NCI-H1105 (cell line): ENCODE measurements at regions not wholly inside any gene's neighbourhood (a gene's known extent, or its start where the extent isn't known, plus 50 kb on each side); places are given as distances from the start of the nearest gene placed in this dataset.
"Not testable (repeated sequence)": the region's sequence is repeated elsewhere in the genome, so short reads cannot be mapped to it uniquely, and the experiment has no call there.

ENCODE experiments used
- DNase-seq: peaks from one replicate; lab custom pipeline; 2025; lab: John Stamatoyannopoulos, UW

DNA sequence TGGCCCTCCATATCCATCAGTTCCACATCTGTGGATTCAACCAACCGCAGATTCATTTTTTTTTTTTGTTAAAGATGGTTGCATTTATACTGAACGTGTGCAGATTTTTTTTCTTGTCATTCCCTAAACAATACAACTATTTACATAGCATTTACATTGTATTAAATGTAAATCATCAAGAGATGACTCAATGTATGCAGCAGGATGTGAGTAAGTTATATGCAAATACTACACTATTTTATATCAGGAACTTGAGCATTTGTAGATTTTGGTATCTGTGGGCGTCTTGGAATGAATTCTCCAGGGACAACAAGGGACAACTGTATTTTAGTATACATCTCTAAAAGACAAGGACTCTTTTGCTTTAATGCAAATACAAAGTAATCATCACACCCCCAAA is 299.2 kb upstream of the ZNF608 start:
- DNase-seq = no peak

GRCh38 chr5:125046838-125047237 is 300.4 kb upstream of the ZNF608 start:
- DNase-seq = no peak

DNA sequence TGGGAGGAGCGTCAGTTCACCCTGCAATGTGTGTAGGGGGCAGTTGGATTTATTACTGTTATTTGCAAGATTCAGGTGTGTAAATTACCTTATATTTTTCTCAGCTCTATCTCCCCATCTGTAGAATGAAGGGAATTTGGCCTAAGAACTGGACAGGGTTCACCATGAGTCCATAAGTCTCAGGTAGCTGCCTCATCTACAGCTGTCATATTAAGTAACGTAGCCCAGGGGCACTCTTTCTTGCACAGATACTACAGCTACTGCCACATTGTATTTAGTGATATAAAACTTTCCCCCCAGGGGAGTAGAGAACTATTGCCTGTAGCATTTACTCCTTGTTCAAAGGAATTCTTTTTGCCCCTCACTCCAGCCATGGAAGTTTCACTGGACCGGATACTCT is 301.4 kb upstream of the ZNF608 start:
- no peak for DNase-seq

GRCh38 chr5:125049721-125050702 is 303.6 kb upstream of the ZNF608 start:
- no peak for DNase-seq

GRCh38 chr5:125050926-125051325 is 304.5 kb upstream of the ZNF608 start:
- DNase-seq = no peak

GRCh38 chr5:125052584-125052983 is 306.1 kb upstream of the ZNF608 start:
- no peak for DNase-seq

- DNase-seq = no peak
Measured at GRCh38 chr5:125053179-125053578, 306.7 kb upstream of the ZNF608 start.

- DNase-seq = no peak
Measured at GRCh38 chr5:125054146-125054545, 307.7 kb upstream of the ZNF608 start.

GRCh38 chr5:125056671-125057485 is 310.4 kb upstream of the ZNF608 start:
- DNase-seq = no peak

DNA sequence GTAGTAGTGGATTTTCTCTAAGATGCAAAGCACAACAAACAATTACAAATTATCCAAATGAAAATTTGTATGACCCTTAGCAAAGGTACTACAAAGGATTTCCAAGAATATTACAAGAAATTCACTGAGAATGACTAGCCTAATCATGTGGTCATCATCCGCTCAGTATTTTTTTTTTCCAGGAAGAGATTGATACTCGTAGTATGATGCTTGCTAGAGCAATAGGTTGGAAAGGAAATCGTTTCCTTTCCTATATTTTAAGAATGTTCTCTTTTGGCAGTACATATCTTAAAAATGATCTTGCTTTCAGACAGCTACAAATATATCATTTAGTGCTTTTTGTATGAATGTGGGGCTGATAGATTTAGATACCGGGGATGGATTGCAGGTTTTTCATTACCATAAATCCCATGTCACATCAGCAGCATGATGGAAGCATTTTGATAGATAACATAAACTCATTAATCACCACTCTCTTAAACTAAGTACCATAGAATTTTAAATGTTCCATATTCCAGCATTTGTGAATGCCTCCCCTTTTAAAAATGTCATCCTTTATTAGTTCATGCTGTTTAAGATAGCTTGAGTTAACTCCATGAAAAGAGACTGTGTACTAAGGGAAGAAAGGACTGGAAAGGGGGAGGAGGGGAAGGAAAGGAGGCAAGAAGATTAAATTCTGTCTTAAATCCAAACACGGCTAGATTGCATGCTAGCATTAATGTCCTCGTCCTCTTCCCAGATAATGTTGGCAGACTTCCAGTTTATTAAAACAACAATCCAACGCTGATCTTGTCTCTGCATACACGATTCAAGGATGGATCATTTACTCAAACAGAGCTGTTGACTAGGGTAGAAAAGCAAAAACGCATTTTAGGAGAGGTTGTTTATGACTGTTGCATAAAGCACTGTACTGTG is 311.7 kb upstream of the ZNF608 start:
- DNase-seq = peak; percentile 60

DNA sequence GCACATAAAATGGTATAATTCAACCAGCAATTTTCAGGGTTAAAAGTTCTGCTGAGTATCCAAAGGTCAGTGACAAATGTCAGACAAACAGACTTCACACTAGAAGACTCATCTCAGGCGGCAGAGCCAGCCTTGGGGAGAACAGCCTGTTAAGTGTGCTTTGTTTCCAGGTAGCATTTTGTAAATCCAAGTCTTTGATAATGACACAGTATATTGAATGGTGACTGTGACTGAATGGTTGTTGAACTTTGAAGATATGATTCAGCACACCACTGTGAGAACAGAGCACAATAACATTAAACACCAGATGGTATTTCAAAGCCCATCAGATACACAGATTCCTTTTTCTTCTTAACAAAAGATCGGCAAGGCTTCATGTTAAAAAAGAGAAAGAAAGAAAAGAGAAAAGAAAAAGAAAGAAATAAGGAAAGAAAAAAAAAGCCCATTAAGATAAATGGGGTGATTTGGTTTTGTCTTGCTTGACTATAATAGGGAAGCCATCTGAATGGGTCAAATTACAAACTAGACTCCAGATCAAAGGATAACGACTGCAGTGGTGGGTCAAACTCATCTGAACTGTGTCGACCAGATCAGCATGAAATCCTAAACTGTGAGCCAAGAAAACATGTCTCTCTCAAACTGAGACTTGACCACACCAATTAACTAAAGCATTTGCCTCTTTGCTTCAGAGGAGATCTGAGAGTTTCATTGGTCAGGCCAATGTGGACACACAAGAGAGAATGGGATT is 313.0 kb upstream of the ZNF608 start:
- DNase-seq = no peak

DNA sequence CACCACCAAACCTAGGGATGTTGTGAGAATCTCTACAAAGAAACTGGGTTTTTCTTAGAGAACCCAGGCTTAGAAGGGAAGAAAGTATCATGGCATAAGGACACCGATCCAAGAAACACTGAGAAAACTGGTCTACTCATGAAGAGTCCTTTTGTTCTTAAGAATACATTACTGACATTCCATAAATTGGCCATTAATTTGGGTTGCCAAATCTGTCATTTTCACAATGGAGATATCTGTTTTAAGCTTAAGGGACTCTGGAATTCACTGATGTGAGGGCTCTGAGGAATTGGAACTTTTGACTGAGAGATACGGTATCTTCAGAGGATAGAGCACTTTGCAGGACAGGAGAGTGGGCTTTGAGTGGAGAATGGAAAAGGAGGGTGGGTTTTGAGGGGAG is 315.3 kb upstream of the ZNF608 start:
- DNase-seq = no peak

DNA sequence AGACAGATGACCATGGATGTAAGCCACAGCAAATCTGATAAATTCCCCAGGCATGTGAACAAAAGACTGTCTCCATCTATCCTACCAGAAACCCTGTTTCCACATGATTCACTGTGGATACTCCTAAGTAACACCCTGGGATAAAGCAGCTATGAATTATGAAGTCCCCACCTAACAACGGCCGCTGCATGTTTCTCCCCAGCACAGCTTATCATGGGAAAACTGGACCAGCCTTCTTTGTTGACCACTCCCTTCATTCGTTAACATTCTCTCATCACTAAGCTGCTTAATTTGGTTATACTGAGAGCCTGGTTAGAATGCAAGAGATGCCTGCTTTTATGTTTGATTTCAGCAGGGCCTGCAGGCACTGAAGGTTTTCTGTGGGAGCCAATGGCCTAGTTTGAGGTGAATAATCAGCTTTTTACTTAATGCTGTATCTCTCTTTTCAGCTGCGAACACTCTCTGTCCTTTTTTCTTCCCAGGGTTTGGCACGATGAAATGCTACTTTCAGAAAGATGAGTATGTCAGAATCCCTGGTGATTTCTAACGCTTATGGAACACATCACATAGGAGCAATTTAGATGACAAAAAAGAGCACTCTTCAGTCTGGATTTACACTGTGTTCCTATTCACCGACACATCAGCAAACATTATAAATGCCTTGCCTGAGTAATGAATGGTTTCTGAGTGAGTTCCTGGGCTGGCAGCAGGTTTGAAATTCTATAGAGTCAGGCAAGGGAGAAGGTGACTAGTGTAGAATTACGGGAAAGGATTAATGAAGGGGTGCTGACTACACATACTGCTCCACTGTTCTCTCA is 318.4 kb upstream of the ZNF608 start:
- DNase-seq = no peak

DNA sequence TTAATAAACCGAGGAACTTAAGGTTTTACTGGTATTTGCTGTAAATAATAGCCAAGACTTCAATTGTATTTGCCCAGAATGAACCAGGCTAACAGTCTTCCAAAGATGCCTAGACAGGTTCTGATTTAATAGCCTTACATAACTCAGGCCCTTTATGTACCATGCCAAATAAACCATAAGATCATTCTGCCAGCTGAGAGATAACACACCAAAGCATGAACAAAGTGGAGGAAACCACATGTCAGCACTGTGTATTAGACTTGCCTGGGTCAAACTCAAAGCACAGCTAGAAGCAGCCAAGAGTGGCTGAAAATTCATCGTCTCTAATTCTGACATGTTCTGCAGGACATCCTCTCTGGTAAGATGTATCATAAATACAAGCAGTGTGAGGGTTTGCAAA is 319.3 kb upstream of the ZNF608 start:
- DNase-seq = no peak

DNA sequence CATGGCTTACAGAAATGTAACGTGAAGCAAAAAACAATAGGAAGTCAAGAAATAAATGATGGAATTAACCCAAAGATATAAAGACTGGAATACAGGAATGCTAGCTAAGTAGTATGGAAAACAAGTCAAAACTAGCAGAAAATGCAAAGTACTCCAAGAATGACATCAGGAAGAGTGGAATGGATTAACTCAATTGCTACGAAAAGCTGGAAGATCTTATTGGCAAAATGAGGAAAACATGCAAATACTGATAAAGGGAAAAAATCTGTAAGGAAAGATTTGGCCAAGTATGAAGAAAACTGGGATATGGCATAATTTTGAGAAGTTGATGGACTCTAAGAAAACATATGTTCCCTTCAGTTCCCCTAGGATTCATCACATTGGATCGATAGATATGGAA is 324.5 kb upstream of the ZNF608 start:
- no peak for DNase-seq

DNA sequence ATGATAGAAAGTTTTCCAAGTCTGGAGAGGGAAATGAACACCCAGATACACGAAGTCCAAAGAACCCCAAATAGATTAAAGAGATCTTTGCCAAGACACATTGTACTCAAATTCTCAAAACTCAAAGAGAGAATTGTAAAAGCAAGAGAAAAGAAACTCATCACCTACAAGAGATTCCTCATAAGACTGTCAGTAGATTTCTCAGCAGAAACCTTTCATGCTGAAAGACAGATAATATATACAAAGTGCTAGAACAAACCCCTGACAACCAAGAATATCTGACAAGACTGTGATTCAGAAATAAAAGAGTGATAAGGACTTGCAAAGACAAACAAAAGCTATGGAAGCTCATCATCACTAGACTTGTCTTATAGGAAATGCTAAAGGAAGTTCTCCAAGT is 326.7 kb upstream of the ZNF608 start:
- no peak for DNase-seq

GRCh38 chr5:125075567-125075966 is 329.1 kb upstream of the ZNF608 start:
- DNase-seq = no peak

GRCh38 chr5:125079028-125079427 is 332.6 kb upstream of the ZNF608 start:
- not testable (repeated sequence) for DNase-seq

DNA sequence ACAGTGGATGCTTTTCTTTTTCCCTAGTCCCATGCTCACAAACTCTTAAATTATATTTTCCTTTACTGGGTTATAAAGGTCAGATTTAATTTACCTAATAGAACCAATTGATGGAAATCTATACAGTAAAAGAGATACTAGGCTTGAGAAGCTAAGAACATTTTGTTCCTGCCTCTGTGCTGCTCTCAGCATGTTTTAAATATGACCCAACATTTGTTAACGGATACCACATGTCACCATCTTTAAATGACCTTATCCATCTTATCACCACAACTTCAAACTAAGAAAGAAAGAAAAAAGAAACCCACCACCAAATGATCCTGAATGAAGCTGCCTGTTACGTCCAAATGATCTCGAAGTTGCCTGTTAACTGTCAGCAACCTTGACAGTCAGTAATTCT is 334.7 kb upstream of the ZNF608 start:
- DNase-seq = no peak

DNA sequence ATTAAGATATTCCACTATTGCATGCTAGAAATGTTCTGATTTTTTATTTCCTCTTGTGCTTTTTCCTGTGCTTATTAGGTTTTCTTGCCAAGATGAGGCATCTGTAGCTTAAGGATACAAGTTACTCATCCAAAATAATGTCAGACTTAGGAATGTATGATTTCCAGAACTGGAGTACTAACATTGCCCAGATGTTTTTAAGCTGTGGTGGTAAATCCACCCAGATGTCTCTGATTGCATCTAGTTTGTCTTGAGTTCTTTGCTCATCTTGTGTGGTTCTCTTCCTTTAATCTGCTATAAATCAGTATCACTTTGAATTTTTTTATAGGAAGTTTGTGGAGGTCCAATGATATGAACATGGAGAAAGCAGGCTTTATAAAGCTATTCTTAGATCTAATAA is 337.5 kb upstream of the ZNF608 start:
- no peak for DNase-seq
